ENCODE measurements at regions not wholly inside any gene's neighbourhood (a gene's known extent, or its start where the extent isn't known, plus 50 kb on each side); places are given as distances from the start of the nearest gene placed in this dataset.

DNA sequence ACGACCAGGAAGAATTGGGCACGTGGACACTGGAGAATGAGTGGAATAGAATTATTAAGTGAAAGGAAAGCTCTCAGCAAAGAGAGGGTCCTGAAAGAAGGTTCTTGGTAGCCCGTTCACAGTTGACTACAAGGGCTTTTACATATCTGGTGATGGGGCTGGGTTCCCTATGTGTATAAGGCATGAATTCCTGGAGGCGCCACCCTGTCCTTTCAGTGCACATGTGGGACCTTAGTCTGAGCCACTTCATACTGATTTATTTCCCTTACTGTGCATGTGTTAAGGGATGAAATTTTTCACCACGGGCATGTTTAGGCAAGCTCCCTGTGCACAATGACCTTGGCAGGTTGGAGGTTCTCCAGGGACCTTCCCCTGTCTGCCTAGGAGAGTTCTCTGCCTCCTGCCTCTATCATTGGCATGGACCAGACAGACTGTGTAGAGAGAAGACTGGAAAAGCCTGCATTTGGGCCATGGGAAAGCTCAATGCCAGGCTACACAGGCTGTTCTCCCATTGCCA is 145.9 kb upstream of the ITGB1 start:
- H3K4me1 ChIP-seq (ENCODE audit: control insufficient read depth in 2 of 2, insufficient read depth in 2 of 2, low read length in 2 of 2): no peaks in the 10 kb centered on the region
- H3K27ac ChIP-seq (ENCODE audit: low read depth in 2 of 2, low read length in 2 of 2): no peak overlapping the region
- no peak overlapping the region for H3K4me3 ChIP-seq (ENCODE audit: low read length in 2 of 2)
- no peaks in the 10 kb centered on the region for H3K9me3 ChIP-seq (ENCODE audit: control insufficient read depth in 2 of 2, low read length in 2 of 2)
- H3K27me3 ChIP-seq (ENCODE audit: control insufficient read depth in 2 of 2, insufficient read depth in 2 of 2, low read length in 2 of 2): no peaks in the 10 kb centered on the region
- H3K36me3 ChIP-seq (ENCODE audit: control insufficient read depth in 2 of 2, insufficient read depth in 2 of 2, low read length in 2 of 2): no peaks in the 10 kb centered on the region
- no peak overlapping the region for H3K9ac ChIP-seq (ENCODE audit: low read depth in 1 of 2, low read length in 2 of 2)

DNA sequence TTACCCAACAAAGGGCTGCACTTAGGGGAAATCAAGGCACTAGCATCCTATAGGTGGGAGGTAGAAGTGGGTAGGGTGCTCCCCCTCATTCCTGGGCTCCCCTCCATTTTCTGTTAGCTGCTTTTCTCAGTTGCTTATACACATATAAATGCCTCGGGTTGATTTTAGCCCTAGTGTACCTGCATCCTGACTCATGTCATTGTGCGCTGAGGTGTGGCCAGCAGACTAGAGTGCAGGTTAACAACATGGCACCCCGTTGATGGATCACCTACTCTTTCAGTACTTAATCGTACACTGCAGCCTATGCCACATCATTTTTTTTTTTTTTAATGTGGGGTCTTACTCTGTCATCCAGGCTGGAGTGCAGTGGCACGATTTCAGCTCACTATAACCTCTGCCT is 144.0 kb upstream of the ITGB1 start:
- H3K36me3 ChIP-seq (ENCODE audit: control insufficient read depth in 2 of 2, insufficient read depth in 2 of 2, low read length in 2 of 2): no peaks in the 10 kb centered on the region
- H3K9ac ChIP-seq (ENCODE audit: low read depth in 1 of 2, low read length in 2 of 2): no peak overlapping the region
- H3K27me3 ChIP-seq (ENCODE audit: control insufficient read depth in 2 of 2, insufficient read depth in 2 of 2, low read length in 2 of 2): no peaks in the 10 kb centered on the region
- H3K4me3 ChIP-seq (ENCODE audit: low read length in 2 of 2): no peak overlapping the region
- no peaks in the 10 kb centered on the region for H3K9me3 ChIP-seq (ENCODE audit: control insufficient read depth in 2 of 2, low read length in 2 of 2)
- no peaks in the 10 kb centered on the region for H3K4me1 ChIP-seq (ENCODE audit: control insufficient read depth in 2 of 2, insufficient read depth in 2 of 2, low read length in 2 of 2)
- no peak overlapping the region for H3K27ac ChIP-seq (ENCODE audit: low read depth in 2 of 2, low read length in 2 of 2)

DNA sequence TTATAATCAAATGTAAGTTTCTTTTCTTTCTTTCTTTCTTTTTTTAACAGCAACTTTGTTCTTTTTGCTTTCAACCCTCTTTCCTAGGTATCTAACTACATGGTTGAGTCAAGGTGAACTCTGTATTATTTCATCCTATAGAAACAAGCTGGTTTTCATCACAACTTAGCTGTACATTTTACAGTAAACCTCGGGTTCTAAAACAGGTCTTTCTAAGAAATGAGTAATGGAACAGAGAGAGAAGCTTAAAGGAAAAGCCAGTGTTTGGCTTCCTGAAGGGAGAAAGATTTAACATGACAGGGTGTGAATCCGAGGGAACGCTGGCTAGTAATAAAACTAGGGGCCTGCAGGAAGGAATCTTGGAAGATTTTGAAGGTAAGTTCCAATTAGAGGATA is 143.4 kb upstream of the ITGB1 start:
- Histone ChIP-seq H3K9ac (ENCODE audit: low read depth in 1 of 2, low read length in 2 of 2) (no peak overlapping the region), H3K4me1 (ENCODE audit: control insufficient read depth in 2 of 2, insufficient read depth in 2 of 2, low read length in 2 of 2) (no peaks in the 10 kb centered on the region), H3K4me3 (ENCODE audit: low read length in 2 of 2) (no peak overlapping the region), H3K27me3 (ENCODE audit: control insufficient read depth in 2 of 2, insufficient read depth in 2 of 2, low read length in 2 of 2) (no peaks in the 10 kb centered on the region), H3K36me3 (ENCODE audit: control insufficient read depth in 2 of 2, insufficient read depth in 2 of 2, low read length in 2 of 2) (no peaks in the 10 kb centered on the region), H3K9me3 (ENCODE audit: control insufficient read depth in 2 of 2, low read length in 2 of 2) (no peaks in the 10 kb centered on the region), H3K27ac (ENCODE audit: low read depth in 2 of 2, low read length in 2 of 2) (no peak overlapping the region)

DNA sequence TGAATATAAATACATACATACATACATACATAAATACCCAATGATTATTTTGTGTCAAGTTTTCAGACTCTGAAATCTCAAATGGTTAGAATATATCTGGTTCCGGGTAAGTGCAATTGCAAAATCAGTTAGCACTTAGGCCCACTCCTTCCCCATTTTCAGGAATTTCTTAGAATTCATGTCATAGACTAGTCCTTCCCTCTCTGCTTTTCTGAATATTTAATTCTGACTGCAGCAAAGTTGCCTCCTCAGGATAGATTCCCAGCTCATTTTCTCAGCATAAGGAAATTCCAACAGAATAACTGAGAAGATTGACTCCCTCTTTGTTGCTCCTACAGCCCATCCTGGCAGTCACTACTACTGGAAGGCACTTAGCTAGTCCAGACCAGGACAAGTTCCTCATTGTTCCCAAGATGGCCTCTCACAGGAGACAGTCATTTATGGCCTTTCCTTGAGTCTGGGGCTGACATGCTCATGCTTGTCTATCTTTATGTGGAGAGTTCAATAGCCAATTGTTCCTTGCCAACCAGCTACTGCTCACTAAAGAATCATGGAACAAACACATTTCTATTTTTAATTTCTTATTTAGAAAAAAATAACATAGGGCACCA is 142.9 kb upstream of the ITGB1 start:
- no peak overlapping the region for H3K27ac ChIP-seq (ENCODE audit: low read depth in 2 of 2, low read length in 2 of 2)
- H3K4me1 ChIP-seq (ENCODE audit: control insufficient read depth in 2 of 2, insufficient read depth in 2 of 2, low read length in 2 of 2): no peaks in the 10 kb centered on the region
- no peak overlapping the region for H3K9ac ChIP-seq (ENCODE audit: low read depth in 1 of 2, low read length in 2 of 2)
- H3K9me3 ChIP-seq (ENCODE audit: control insufficient read depth in 2 of 2, low read length in 2 of 2): no peaks in the 10 kb centered on the region
- H3K4me3 ChIP-seq (ENCODE audit: low read length in 2 of 2): no peak overlapping the region
- no peaks in the 10 kb centered on the region for H3K27me3 ChIP-seq (ENCODE audit: control insufficient read depth in 2 of 2, insufficient read depth in 2 of 2, low read length in 2 of 2)
- no peaks in the 10 kb centered on the region for H3K36me3 ChIP-seq (ENCODE audit: control insufficient read depth in 2 of 2, insufficient read depth in 2 of 2, low read length in 2 of 2)

DNA sequence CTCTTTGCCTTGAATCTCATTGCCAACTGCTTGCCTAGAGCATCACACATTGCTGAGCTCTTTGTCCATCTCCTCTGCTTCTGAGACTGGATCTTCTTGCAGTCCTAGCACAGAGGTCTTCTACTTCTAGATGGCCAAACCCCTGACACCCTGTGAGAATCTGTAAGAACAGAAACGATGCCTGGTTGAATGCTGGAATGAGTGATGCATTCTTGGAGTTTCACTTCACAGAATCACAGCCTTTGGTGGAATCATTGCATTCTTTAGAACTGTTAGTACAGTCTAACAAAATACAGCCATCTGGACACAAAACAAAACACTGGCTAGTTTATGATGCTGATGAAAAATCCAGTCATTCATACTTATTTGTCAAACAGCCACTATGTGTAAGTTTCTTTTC is 141.7 kb upstream of the ITGB1 start:
- H3K4me1 ChIP-seq (ENCODE audit: control insufficient read depth in 2 of 2, insufficient read depth in 2 of 2, low read length in 2 of 2): no peaks in the 10 kb centered on the region
- H3K4me3 ChIP-seq (ENCODE audit: low read length in 2 of 2): no peak overlapping the region
- H3K9ac ChIP-seq (ENCODE audit: low read depth in 1 of 2, low read length in 2 of 2): no peak overlapping the region
- no peaks in the 10 kb centered on the region for H3K27me3 ChIP-seq (ENCODE audit: control insufficient read depth in 2 of 2, insufficient read depth in 2 of 2, low read length in 2 of 2)
- H3K36me3 ChIP-seq (ENCODE audit: control insufficient read depth in 2 of 2, insufficient read depth in 2 of 2, low read length in 2 of 2): no peaks in the 10 kb centered on the region
- no peak overlapping the region for H3K27ac ChIP-seq (ENCODE audit: low read depth in 2 of 2, low read length in 2 of 2)
- no peaks in the 10 kb centered on the region for H3K9me3 ChIP-seq (ENCODE audit: control insufficient read depth in 2 of 2, low read length in 2 of 2)

DNA sequence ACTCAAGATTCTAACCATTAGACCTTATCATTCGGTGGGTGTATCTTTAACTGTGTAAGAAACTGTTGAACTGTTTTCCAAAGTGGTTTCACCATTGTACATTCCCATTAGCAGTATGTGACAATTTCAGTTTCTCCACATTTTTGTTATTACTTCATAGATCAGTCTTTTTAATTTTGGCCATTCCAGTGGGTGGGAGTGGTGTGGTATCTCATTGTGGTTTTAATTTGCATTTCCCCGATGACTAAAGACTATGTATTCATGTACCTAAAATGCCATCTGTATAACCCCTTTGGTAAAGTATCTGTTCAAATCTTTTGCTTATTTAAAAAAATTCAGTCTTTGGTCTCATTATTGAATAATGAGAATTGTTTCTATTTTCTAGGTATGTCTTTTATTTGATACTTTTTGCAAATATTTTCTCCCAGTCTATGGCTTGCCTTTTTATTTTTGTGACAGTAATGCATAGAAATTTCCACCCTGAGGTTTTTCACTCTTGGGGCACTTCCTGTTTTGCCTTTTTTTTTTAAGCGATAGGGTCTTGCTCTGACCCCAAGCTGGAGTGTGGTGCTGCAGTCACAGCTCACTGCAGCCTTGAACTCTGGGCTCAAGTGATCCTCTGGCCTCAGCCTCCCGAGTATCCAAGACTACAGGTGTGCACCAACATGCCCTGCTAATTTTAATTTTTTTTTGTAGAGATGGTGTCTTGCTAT is 141.1 kb upstream of the ITGB1 start:
- H3K9ac ChIP-seq (ENCODE audit: low read depth in 1 of 2, low read length in 2 of 2): no peak overlapping the region
- H3K27me3 ChIP-seq (ENCODE audit: control insufficient read depth in 2 of 2, insufficient read depth in 2 of 2, low read length in 2 of 2): no peaks in the 10 kb centered on the region
- no peak overlapping the region for H3K4me3 ChIP-seq (ENCODE audit: low read length in 2 of 2)
- peaks cover 0 to 3% of the 10 kb centered on the region in 2 donors for H3K9me3 ChIP-seq (ENCODE audit: control insufficient read depth in 2 of 2, low read length in 2 of 2)
- H3K4me1 ChIP-seq (ENCODE audit: control insufficient read depth in 2 of 2, insufficient read depth in 2 of 2, low read length in 2 of 2): no peaks in the 10 kb centered on the region
- H3K36me3 ChIP-seq (ENCODE audit: control insufficient read depth in 2 of 2, insufficient read depth in 2 of 2, low read length in 2 of 2): no peaks in the 10 kb centered on the region
- no peak overlapping the region for H3K27ac ChIP-seq (ENCODE audit: low read depth in 2 of 2, low read length in 2 of 2)

DNA sequence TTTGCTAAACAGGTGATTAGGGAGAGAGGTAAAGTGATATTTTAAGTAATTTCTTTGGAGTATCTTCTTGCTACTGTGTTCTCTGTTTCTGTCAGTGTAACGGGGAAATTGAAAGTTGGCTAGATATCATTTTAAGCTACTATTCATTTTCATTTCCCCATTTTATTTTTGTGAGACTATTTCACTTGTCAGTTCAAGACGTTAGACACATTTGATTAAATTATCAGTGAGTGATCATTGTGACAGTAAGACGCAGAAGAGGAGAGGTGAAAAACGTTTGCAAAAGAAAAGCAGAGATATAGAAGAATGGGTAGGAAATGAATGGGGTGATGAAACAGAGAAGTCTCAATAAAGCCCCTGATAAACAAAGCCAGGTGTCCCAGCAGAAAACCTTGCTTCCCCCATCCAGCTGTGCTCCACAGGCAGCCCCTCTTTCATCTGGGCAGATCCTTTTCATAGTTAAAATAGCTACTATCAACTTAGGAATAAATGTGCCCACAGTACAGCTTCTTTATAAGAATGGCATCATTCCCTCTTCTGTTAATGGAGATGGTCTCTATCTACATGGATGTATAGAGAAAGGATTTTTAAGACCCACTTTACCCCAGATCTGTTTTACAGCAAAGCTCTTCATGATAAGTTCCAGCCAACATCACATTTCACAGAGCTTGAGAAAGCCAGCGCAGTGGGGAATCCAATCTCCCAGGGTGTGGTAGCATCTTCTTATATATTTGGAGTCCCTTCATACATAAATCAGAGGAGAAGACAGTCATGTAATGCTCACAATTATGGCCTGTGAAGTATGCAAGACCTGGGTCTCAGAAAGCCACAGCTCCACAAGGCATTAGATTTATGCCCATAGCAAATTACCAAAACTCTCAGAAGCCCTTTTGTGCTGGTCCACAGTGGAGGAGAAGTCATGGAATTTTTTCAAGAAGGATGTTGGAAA is 138.1 kb upstream of the ITGB1 start:
- Histone ChIP-seq H3K9me3 (ENCODE audit: control insufficient read depth in 2 of 2, low read length in 2 of 2) (peaks cover 0 to 3% of the 10 kb centered on the region in 2 donors), H3K27ac (ENCODE audit: low read depth in 2 of 2, low read length in 2 of 2) (no peak overlapping the region), H3K27me3 (ENCODE audit: control insufficient read depth in 2 of 2, insufficient read depth in 2 of 2, low read length in 2 of 2) (no peaks in the 10 kb centered on the region), H3K4me3 (ENCODE audit: low read length in 2 of 2) (no peak overlapping the region), H3K36me3 (ENCODE audit: control insufficient read depth in 2 of 2, insufficient read depth in 2 of 2, low read length in 2 of 2) (no peaks in the 10 kb centered on the region), H3K4me1 (ENCODE audit: control insufficient read depth in 2 of 2, insufficient read depth in 2 of 2, low read length in 2 of 2) (no peaks in the 10 kb centered on the region), H3K9ac (ENCODE audit: low read depth in 1 of 2, low read length in 2 of 2) (no peak overlapping the region)

DNA sequence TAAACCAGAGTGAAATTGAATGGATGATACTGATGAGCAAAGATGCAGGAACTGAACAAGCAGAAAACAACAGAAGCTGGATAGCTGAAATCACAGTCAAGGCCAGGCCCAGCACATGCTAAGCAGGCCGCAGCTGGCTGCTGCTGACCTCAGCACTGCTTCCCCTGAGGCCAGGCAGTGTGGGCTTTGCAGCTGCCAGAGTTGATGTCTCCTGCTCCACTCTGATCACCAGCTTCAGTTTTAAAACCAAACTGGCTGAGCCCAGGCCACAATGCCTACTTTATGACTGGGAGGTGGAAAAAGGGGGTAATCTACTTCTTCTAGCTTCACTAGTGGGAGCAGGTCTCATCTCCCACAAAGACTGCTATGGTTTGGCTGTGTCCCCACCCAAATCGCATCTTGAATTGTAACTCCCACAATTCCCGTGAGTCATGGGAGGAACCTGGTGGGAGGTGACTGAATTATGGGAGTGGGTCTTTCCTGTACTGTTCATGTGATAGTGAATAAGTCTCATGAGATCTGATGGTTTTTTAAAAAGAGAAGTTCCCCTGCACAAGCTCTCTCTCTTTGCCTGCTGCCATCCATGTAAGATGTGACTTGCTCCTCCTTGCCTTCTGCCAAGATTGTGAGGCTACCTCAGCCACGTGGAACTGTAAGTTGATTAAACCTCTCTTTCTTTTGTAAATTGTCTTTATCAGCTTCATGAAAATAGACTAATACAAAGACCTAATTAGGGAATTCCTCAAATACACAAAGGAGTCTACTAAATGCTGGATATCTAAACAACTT is 136.4 kb upstream of the ITGB1 start:
- H3K4me3 ChIP-seq (ENCODE audit: low read length in 2 of 2): no peak overlapping the region
- H3K9ac ChIP-seq (ENCODE audit: low read depth in 1 of 2, low read length in 2 of 2): no peak overlapping the region
- no peaks in the 10 kb centered on the region for H3K27me3 ChIP-seq (ENCODE audit: control insufficient read depth in 2 of 2, insufficient read depth in 2 of 2, low read length in 2 of 2)
- H3K36me3 ChIP-seq (ENCODE audit: control insufficient read depth in 2 of 2, insufficient read depth in 2 of 2, low read length in 2 of 2): no peaks in the 10 kb centered on the region
- H3K4me1 ChIP-seq (ENCODE audit: control insufficient read depth in 2 of 2, insufficient read depth in 2 of 2, low read length in 2 of 2): no peaks in the 10 kb centered on the region
- H3K9me3 ChIP-seq (ENCODE audit: control insufficient read depth in 2 of 2, low read length in 2 of 2): peaks cover 0 to 3% of the 10 kb centered on the region in 2 donors
- H3K27ac ChIP-seq (ENCODE audit: low read depth in 2 of 2, low read length in 2 of 2): no peak overlapping the region

DNA sequence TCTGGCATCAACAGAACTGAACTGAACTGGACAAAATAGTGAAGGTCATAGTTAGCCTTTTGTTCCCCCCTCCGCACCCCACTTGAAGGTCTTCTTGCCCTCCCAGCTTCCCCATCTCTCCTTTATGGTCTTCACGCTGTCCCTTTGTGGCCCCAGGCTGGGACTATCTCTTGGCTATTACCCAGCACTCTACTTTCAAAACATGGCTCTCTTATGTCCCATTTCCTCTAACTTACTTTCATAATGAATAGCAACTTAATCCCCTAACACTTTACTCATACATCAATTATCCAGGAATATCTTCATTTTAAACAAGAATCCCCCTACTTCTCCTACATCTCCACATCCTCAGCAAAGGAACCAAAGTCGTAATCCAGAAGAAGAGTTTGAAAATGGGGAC is 135.3 kb upstream of the ITGB1 start:
- Histone ChIP-seq H3K27ac (ENCODE audit: low read depth in 2 of 2, low read length in 2 of 2) (no peak overlapping the region), H3K9me3 (ENCODE audit: control insufficient read depth in 2 of 2, low read length in 2 of 2) (peaks cover 0 to 3% of the 10 kb centered on the region in 2 donors), H3K4me3 (ENCODE audit: low read length in 2 of 2) (no peak overlapping the region), H3K36me3 (ENCODE audit: control insufficient read depth in 2 of 2, insufficient read depth in 2 of 2, low read length in 2 of 2) (no peaks in the 10 kb centered on the region), H3K9ac (ENCODE audit: low read depth in 1 of 2, low read length in 2 of 2) (no peak overlapping the region), H3K27me3 (ENCODE audit: control insufficient read depth in 2 of 2, insufficient read depth in 2 of 2, low read length in 2 of 2) (no peaks in the 10 kb centered on the region), H3K4me1 (ENCODE audit: control insufficient read depth in 2 of 2, insufficient read depth in 2 of 2, low read length in 2 of 2) (no peaks in the 10 kb centered on the region)

All from mucosa of rectum (tissue), 2 donors.